ENCODE measurements at regions not wholly inside any gene's neighbourhood (a gene's known extent, or its start where the extent isn't known, plus 50 kb on each side); places are given as distances from the start of the nearest gene placed in this dataset.
"Not testable (repeated sequence)": the region's sequence is repeated elsewhere in the genome, so short reads cannot be mapped to it uniquely, and the experiment has no call there.

DNA sequence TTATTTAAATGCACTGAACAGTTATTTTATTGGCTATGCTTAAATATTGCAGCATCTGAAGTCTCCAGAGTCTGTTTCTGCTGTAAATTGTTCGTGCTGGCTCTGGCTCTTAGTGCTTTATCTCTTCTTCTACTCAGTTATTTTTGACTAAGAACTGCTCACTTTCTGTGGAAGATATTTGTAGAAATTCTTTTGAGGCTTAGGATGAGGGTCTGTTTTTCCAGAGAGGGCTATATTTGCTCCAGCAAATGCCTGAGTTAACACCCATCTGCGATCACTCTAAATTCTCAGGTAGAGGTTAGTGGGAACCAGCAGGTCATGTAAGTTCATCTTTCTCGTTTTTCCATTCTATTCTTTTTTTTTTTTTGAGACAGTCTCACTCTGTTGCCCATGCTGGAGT lies 71.1 kb downstream of the ARL6IP4 start:
- peaks cover 13% of the 10 kb centered on the region for H3K4me1 Mint-ChIP-seq (ENCODE audit: unreplicated experiment)
- no peak overlapping the region for H3K27ac Mint-ChIP-seq
- no peak overlapping the region for H3K4me3 Mint-ChIP-seq
- H3K9me3 Mint-ChIP-seq, result no peaks in the 10 kb centered on the region
- no peak for TF ChIP-seq CTCF (conservative IDR thresholded peaks at IDR 0.05)
- H3K36me3 Mint-ChIP-seq, result no peaks in the 10 kb centered on the region
- no peak for DNase-seq (ENCODE audit: extremely low spot score, unreplicated experiment)
- H3K27me3 Mint-ChIP-seq, result no peaks in the 10 kb centered on the region

- Mint-ChIP-seq H3K9me3 (no peaks in the 10 kb centered on the region), H3K27ac (no peak overlapping the region), H3K27me3 (peaks cover 3% of the 10 kb centered on the region), H3K36me3 (no peaks in the 10 kb centered on the region), H3K4me1 (ENCODE audit: unreplicated experiment) (peaks cover 10% of the 10 kb centered on the region), H3K4me3 (no peak overlapping the region)
- DNase-seq (ENCODE audit: extremely low spot score, unreplicated experiment), result no peak
- TF ChIP-seq CTCF (conservative IDR thresholded peaks at IDR 0.05), result no peak
These were observed 70.4 kb downstream of the ARL6IP4 start for GRCh38 chr12:123050913-123051312.

GRCh38 chr12:123050331-123050831 lies 69.9 kb downstream of the ARL6IP4 start:
- H3K9me3 Mint-ChIP-seq, result no peaks in the 10 kb centered on the region
- no peak for TF ChIP-seq CTCF (conservative IDR thresholded peaks at IDR 0.05)
- peaks cover 5% of the 10 kb centered on the region for H3K4me1 Mint-ChIP-seq (ENCODE audit: unreplicated experiment)
- no peak for DNase-seq (ENCODE audit: extremely low spot score, unreplicated experiment)
- no peak overlapping the region for H3K27ac Mint-ChIP-seq
- H3K4me3 Mint-ChIP-seq, result no peak overlapping the region
- H3K27me3 Mint-ChIP-seq, result peaks cover 3% of the 10 kb centered on the region
- H3K36me3 Mint-ChIP-seq, result no peaks in the 10 kb centered on the region

DNA sequence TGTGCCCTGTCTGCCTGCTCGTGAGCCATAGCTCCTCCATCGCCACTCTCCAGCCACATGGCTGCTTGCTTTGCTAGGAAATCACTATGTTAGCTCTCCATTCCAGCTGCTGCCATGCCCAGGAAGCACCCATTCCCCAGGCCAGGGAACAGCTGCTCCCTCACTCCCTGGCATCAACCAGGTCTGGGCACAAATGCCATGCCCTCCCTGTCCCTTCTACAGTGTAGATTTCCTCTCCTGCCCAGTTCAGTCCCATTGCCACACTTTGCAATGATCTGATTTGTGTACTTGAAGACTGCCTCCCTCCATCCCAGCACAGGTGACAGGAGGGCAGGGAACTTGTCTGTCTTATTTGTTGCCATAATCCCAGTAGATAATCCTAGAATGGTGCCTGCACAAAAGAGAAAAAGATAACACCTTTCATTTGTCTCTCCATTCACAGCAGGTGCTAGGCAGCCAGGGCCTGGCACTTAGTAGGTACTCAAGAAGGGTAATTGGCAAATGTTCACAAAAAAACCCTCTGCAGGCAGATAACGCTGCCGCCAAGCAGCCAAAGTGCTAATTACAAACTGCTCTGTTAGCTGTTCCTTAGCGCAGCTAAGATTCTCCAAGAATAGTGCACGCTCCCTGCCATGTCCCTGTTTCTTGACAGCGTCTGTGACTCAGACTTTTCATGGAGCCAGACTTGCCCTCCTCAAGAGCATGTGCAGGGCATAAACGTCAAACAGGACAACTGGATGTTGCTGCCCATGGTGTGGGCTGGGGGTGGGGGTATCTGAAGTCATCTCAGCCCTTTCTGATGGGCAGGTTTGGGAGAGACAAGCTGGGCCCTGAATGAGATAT lies 69.1 kb downstream of the ARL6IP4 start:
- Mint-ChIP-seq H3K36me3 (no peaks in the 10 kb centered on the region), H3K27me3 (peaks cover 3% of the 10 kb centered on the region)

GRCh38 chr12:123047892-123048291 lies 67.4 kb downstream of the ARL6IP4 start:
- H3K36me3 Mint-ChIP-seq; H3K4me3 Mint-ChIP-seq; H3K27me3 Mint-ChIP-seq; H3K27ac Mint-ChIP-seq; H3K4me1 Mint-ChIP-seq (ENCODE audit: unreplicated experiment); H3K9me3 Mint-ChIP-seq; DNase-seq (ENCODE audit: extremely low spot score, unreplicated experiment): not testable (repeated sequence)

More for the DNA sequence above, 69.1 kb downstream of the ARL6IP4 start:
- no peak overlapping the region for H3K27ac Mint-ChIP-seq
- no peaks in the 10 kb centered on the region for H3K4me1 Mint-ChIP-seq (ENCODE audit: unreplicated experiment)
- no peaks in the 10 kb centered on the region for H3K9me3 Mint-ChIP-seq
- no peak overlapping the region for H3K4me3 Mint-ChIP-seq
- TF ChIP-seq CTCF (conservative IDR thresholded peaks at IDR 0.05), result no peak
- DNase-seq (ENCODE audit: extremely low spot score, unreplicated experiment), result no peak

DNA sequence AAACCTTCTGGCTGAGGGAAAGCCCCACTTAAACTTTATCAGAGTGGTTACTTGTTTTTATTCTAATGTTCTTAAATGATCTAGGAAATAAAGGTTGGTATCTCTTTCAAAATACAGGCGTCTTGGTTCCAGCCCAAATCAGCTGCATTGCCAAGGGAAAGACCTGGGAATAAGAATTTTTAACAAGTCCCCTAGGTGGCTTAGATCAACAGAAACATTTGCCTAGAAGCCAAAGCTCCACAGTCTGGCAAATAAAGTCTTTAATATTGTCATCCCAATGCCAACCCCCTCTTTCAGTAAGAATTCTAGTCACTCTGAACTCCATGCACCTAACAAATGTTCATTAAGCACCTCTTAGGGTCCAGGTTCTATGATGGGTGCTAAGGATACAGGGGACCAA lies 66.8 kb downstream of the ARL6IP4 start:
- Mint-ChIP-seq H3K36me3 (no peaks in the 10 kb centered on the region), H3K9me3 (no peaks in the 10 kb centered on the region), H3K4me1 (ENCODE audit: unreplicated experiment) (peaks cover 4% of the 10 kb centered on the region), H3K4me3 (no peak overlapping the region), H3K27ac (no peak overlapping the region), H3K27me3 (peaks cover 5% of the 10 kb centered on the region)
- no peak for TF ChIP-seq CTCF (conservative IDR thresholded peaks at IDR 0.05)
- DNase-seq (ENCODE audit: extremely low spot score, unreplicated experiment), result no peak
